CD14-positive monocyte (primary cell): ENCODE measurements at regions not wholly inside any gene's neighbourhood (a gene's known extent, or its start where the extent isn't known, plus 50 kb on each side); places are given as distances from the start of the nearest gene placed in this dataset.

ENCODE experiments used
- DNase-seq, 3 donors: peaks; one replicate each; pipeline ENCODE4 v3.0.0-alpha.2; 2011 to 2022
- H2AFZ ChIP-seq: 2 replicates; pipeline ENCODE4 v1.6.0; 2012; ENCODE audit warnings: mild to moderate bottlenecking, low read depth, low read length, inconsistent platforms; ENCODE audit not compliant: insufficient read depth, poor library complexity, severe bottlenecking
- H3K27ac ChIP-seq, 2 donors: 1 replicate in 1 of 2; 2 replicates in 1 of 2; pipeline ENCODE4 v1.5.1; 2012 to 2013; ENCODE audit warnings: low read length in 2 of 2, control low read depth in 1 of 2, inconsistent platforms in 1 of 2, low read depth in 1 of 2, mild to moderate bottlenecking in 1 of 2
- H3K27me3 ChIP-seq, 2 donors: one replicate each; pipeline versions ENCODE4 v1.6.0 to v1.6.1; 2011 to 2013; ENCODE audit warnings: low read length in 2 of 2; ENCODE audit not compliant: control insufficient read depth in 2 of 2, insufficient read depth in 2 of 2
- H3K36me3 ChIP-seq, 2 donors: replicated peaks in 1 of 2; 1 replicate in 1 of 2; 2 replicates in 1 of 2; pipeline versions ENCODE4 v1.5.1 to v1.6.1; 2012 to 2013; ENCODE audit warnings: low read length in 2 of 2, control low read depth in 1 of 2, inconsistent platforms in 1 of 2, mild to moderate bottlenecking in 1 of 2; ENCODE audit not compliant: insufficient read depth in 2 of 2, control insufficient read depth in 1 of 2
- H3K4me1 ChIP-seq, 2 donors: 1 replicate in 1 of 2; 2 replicates in 1 of 2; pipeline versions ENCODE4 v1.5.1 to v1.6.1; 2012 to 2013; ENCODE audit warnings: low read length in 2 of 2, control low read depth in 1 of 2, inconsistent platforms in 1 of 2, mild to moderate bottlenecking in 1 of 2, moderate library complexity in 1 of 2; ENCODE audit not compliant: insufficient read depth in 2 of 2, control insufficient read depth in 1 of 2
- H3K4me2 ChIP-seq: replicated peaks from 2 replicates; pipeline ENCODE3; 2012; ENCODE audit warnings: low read length, moderate library complexity, mild to moderate bottlenecking; ENCODE audit not compliant: poor library complexity, severe bottlenecking; ENCODE audit errors: extremely low read depth
- H3K4me3 ChIP-seq, 3 experiments: fragments of 200-600 bp in 1 of 3; sonication (generic) in 1 of 3; replicated peaks in 1 of 3; 1 replicate in 2 of 3; 2 replicates in 1 of 3; pipeline ENCODE4 v1.5.1; 2011 to 2013; ENCODE audit warnings: low read length in 3 of 3, mild to moderate bottlenecking in 3 of 3, control low read depth in 2 of 3, low read depth in 2 of 3, inconsistent platforms in 1 of 3, moderate library complexity in 1 of 3
- H3K79me2 ChIP-seq: 2 replicates; pipeline ENCODE4 v1.6.0; 2012; ENCODE audit warnings: mild to moderate bottlenecking, control low read depth, inconsistent platforms, low read length, moderate library complexity; ENCODE audit not compliant: insufficient read depth
- H3K9ac ChIP-seq: 2 replicates; pipeline ENCODE4 v1.6.0; 2017; ENCODE audit warnings: low read length, mild to moderate bottlenecking; ENCODE audit not compliant: insufficient read depth, poor library complexity, severe bottlenecking
- H3K9me3 ChIP-seq, 2 donors: replicated peaks in 1 of 2; 1 replicate in 1 of 2; 2 replicates in 1 of 2; pipeline versions ENCODE4 v1.5.1 to v1.6.1; 2012 to 2013; ENCODE audit warnings: low read length in 2 of 2, control low read depth in 1 of 2; ENCODE audit not compliant: control insufficient read depth in 1 of 2, insufficient read depth in 1 of 2
- H4K20me1 ChIP-seq: 2 replicates; pipeline ENCODE4 v1.6.0; 2012; ENCODE audit warnings: mild to moderate bottlenecking, low read length, control low read depth, moderate library complexity; ENCODE audit not compliant: insufficient read depth
- H3K27ac Mint-ChIP-seq, 7 donors: one replicate each; pipeline ENCODE4 v1.8.0; 2020; ENCODE audit warnings: mild to moderate bottlenecking in 7 of 7, mixed read lengths in 7 of 7, moderate library complexity in 6 of 7, inconsistent platforms in 2 of 7
- H3K27me3 Mint-ChIP-seq, 3 donors: one replicate each; pipeline ENCODE4 v1.8.0; 2021 to 2022; ENCODE audit warnings: low read depth in 3 of 3, mild to moderate bottlenecking in 3 of 3, mixed read lengths in 3 of 3, moderate library complexity in 3 of 3, inconsistent platforms in 1 of 3
- H3K36me3 Mint-ChIP-seq, 2 donors: one replicate each; pipeline ENCODE4 v1.8.0; 2020; ENCODE audit warnings: mixed read lengths in 2 of 2, inconsistent platforms in 1 of 2, mild to moderate bottlenecking in 1 of 2
- H3K4me1 Mint-ChIP-seq: one replicate; pipeline ENCODE4 v1.8.0; 2020; ENCODE audit warnings: mild to moderate bottlenecking, mixed read lengths
- H3K4me3 Mint-ChIP-seq, 2 donors: one replicate each; pipeline ENCODE4 v1.8.0; 2020; ENCODE audit warnings: mild to moderate bottlenecking in 2 of 2, mixed read lengths in 2 of 2, moderate library complexity in 1 of 2
- H3K9me3 Mint-ChIP-seq, 7 donors: one replicate each; pipeline ENCODE4 v1.8.0; 2020 to 2022; ENCODE audit warnings: mixed read lengths in 7 of 7, mild to moderate bottlenecking in 6 of 7, moderate library complexity in 6 of 7, inconsistent platforms in 2 of 7
- CTCF ChIP-seq: fragments of 200-600 bp; IDR thresholded peaks from one replicate; pipeline ENCODE4 v1.8.0; 2022; ENCODE audit warnings: antibody characterized with exemption, mild to moderate bottlenecking
- WGBS: methylation state at CpG from one replicate; pipeline ENCODE4 v1.1.5; 2013; ENCODE audit warnings: missing lambda C conversion rate; ENCODE audit not compliant: insufficient coverage; 5-methylcytosine and 5-hydroxymethylcytosine counted together
- intact Hi-C, 2 donors: fragments of 100-400 bp; cut with micrococcal nuclease; formaldehyde crosslinking; loops; one replicate each; pipeline versions ENCODE4 v1.15.0 to v1.15.1; 2023

- H3K9ac ChIP-seq: no peak overlapping the region
- no peaks in the 10 kb centered on the region for H3K79me2 ChIP-seq
- no peaks in the 10 kb centered on the region for H3K36me3 ChIP-seq
- H3K9me3 ChIP-seq: no peaks in the 10 kb centered on the region
- Mint-ChIP-seq H3K4me1 (peaks cover 10% of the 10 kb centered on the region), H3K9me3 (peaks cover 0 to 19% (median 7%) of the 10 kb centered on the region in 7 donors), H3K36me3 (peaks cover 0 to 3% of the 10 kb centered on the region in 2 donors), H3K27me3 (peaks cover 0 to 24% (median 0%) of the 10 kb centered on the region in 3 donors), H3K27ac (no peak overlapping the region), H3K4me3 (no peak overlapping the region)
- no peak overlapping the region for H2AFZ ChIP-seq
- 100% methylated on average over 2 of the region's 3 CpGs for WGBS
- peaks cover 15 to 24% of the 10 kb centered on the region in 2 donors for H3K4me1 ChIP-seq
- intact Hi-C loops: no loop called here
- TF ChIP-seq CTCF: no peak
- H3K27me3 ChIP-seq: no peaks in the 10 kb centered on the region
- H4K20me1 ChIP-seq: no peaks in the 10 kb centered on the region
- no peak overlapping the region for H3K4me2 ChIP-seq
- no peak for DNase-seq
- H3K27ac ChIP-seq: no peak overlapping the region
- H3K4me3 ChIP-seq: no peak overlapping the region
Observed at GRCh38 chrX:115941388-115941787, 229.2 kb upstream of the AGTR2 start.

GRCh38 chrX:115946059-115946458, 224.5 kb upstream of the AGTR2 start:
- Histone ChIP-seq H3K36me3 (no peaks in the 10 kb centered on the region), H3K9ac (no peak overlapping the region), H3K27me3 (no peaks in the 10 kb centered on the region), H4K20me1 (no peaks in the 10 kb centered on the region), H2AFZ (no peak overlapping the region), H3K4me1 (no peaks in the 10 kb centered on the region), H3K4me2 (no peak overlapping the region), H3K79me2 (no peaks in the 10 kb centered on the region), H3K4me3 (no peak overlapping the region), H3K9me3 (no peaks in the 10 kb centered on the region), H3K27ac (no peak overlapping the region)
- Mint-ChIP-seq H3K36me3 (no peaks in the 10 kb centered on the region), H3K4me3 (no peak overlapping the region), H3K27me3 (peaks cover 0 to 26% (median 1%) of the 10 kb centered on the region in 3 donors), H3K9me3 (peaks cover 0 to 25% (median 13%) of the 10 kb centered on the region in 7 donors), H3K4me1 (no peaks in the 10 kb centered on the region), H3K27ac (peak overlapping the region in 1 of 7 donors; percentile 80)
- DNase-seq: no peak
- intact Hi-C loops: no loop called here
- WGBS: no CpG with 5 or more reads among the region's 16 CpGs
- TF ChIP-seq CTCF: no peak
